NT2/D1 (cell line): ENCODE measurements at regions not wholly inside any gene's neighbourhood (a gene's known extent, or its start where the extent isn't known, plus 50 kb on each side); places are given as distances from the start of the nearest gene placed in this dataset.

Source experiments
- SUZ12 ChIP-seq: IDR thresholded peaks from 2 replicates; pipeline ENCODE4 v1.6.1; 2011; ENCODE audit not compliant: insufficient read length, insufficient read depth; ENCODE audit errors: extremely low read depth
- YY1 ChIP-seq: IDR thresholded peaks from 2 replicates; pipeline ENCODE4 v1.6.1; 2011; ENCODE audit not compliant: insufficient read length, insufficient read depth

GRCh38 chr13:109625156-109625555 is 161.2 kb downstream of the IRS2 start:
- TF ChIP-seq SUZ12 (no peak), YY1 (no peak)
